ENCODE measurements at regions not wholly inside any gene's neighbourhood (a gene's known extent, or its start where the extent isn't known, plus 50 kb on each side); places are given as distances from the start of the nearest gene placed in this dataset.

DNA sequence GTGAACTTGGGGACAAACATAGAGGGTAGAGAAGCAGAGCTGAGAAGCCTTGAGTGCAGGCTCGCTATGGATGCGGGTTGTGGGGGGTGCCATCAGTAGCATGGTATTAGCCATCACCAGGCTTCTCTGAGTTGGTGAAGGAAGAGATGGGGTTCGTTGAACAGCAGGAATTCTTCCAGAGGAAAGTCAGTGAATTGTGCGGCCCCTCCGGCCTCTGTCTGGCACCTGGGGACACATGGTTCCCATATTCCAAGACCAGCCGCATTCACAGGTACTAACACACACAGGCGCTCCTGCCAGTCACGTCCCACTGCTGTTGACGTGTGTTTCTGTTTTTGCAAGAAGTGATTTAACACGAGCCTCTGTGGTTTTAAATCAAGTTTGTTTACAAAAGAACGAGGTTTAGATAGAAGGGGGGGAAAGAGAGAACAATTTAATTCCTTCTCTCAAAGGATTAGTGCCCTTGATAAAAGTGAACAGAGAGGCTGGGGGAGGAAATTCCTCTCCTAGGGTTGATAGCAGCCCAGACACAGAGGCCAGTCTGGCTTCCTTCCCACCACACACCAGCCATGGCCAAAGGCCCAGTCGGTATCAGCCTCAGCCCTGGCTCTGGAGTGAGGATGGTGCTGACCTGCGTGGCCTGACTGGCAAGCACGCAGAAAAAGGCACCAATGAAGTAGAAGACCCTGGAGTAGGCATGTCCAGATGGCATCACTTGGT lies 252.6 kb upstream of the IGFBP3 start:
- Histone ChIP-seq H3K27ac (no peak overlapping the region), H3K9ac (no peak overlapping the region), H3K27me3 (no peaks in the 10 kb centered on the region), H3K79me2 (ENCODE audit: low read depth) (no peaks in the 10 kb centered on the region), H3K4me2 (no peak overlapping the region), H3K4me3 (no peak overlapping the region), H3K4me1 (no peaks in the 10 kb centered on the region), H2AFZ (replicated peaks) (no peak overlapping the region), H4K20me1 (ENCODE audit: low read depth) (no peaks in the 10 kb centered on the region), H3K36me3 (no peaks in the 10 kb centered on the region), H3F3A (ENCODE audit: low read depth) (no peaks in the 10 kb centered on the region), H3K9me3 (ENCODE audit: low read depth) (no peaks in the 10 kb centered on the region)
- H3K36me3 Mint-ChIP-seq, result no peaks in the 10 kb centered on the region
- no peak overlapping the region for H3K4me3 Mint-ChIP-seq
- DNase-seq (ENCODE audit: low spot score), result no peak
- no peaks in the 10 kb centered on the region for H3K9me3 Mint-ChIP-seq
- H3K4me1 Mint-ChIP-seq, result no peaks in the 10 kb centered on the region
- peaks cover 4% of the 10 kb centered on the region for H3K27me3 Mint-ChIP-seq (ENCODE audit: insufficient read depth, low read depth)
- no peak overlapping the region for H3K27ac Mint-ChIP-seq
- no peak for TF ChIP-seq EZH2phosphoT487 (IDR thresholded peaks at IDR 0.05)
- no peak for TF ChIP-seq CTCF (IDR thresholded peaks at IDR 0.05)
- TF ChIP-seq EZH2 (IDR thresholded peaks at IDR 0.05), result no peak

- H3K4me1 Mint-ChIP-seq, result no peaks in the 10 kb centered on the region
- no peaks in the 10 kb centered on the region for H3K9me3 Mint-ChIP-seq
These were observed 249.7 kb upstream of the IGFBP3 start for GRCh38 chr7:46170792-46171191.

GRCh38 chr7:46170021-46170420 lies 248.9 kb upstream of the IGFBP3 start:
- Mint-ChIP-seq H3K4me3 (no peak overlapping the region), H3K4me1 (no peaks in the 10 kb centered on the region), H3K36me3 (no peaks in the 10 kb centered on the region), H3K27ac (no peak overlapping the region), H3K9me3 (no peaks in the 10 kb centered on the region), H3K27me3 (ENCODE audit: insufficient read depth, low read depth) (peaks cover 4% of the 10 kb centered on the region)
- no peaks in the 10 kb centered on the region for H3K79me2 ChIP-seq (ENCODE audit: low read depth)
- H3K36me3 ChIP-seq, result no peaks in the 10 kb centered on the region
- H3K27ac ChIP-seq, result no peak overlapping the region
- no peak overlapping the region for H3K4me2 ChIP-seq
- H2AFZ ChIP-seq (replicated peaks), result peak overlapping the region; percentile 64
- no peak for TF ChIP-seq EZH2 (IDR thresholded peaks at IDR 0.05)
- no peak for TF ChIP-seq EZH2phosphoT487 (IDR thresholded peaks at IDR 0.05)
- no peak for TF ChIP-seq CTCF (IDR thresholded peaks at IDR 0.05)
- H3K4me1 ChIP-seq, result no peaks in the 10 kb centered on the region
- no peaks in the 10 kb centered on the region for H4K20me1 ChIP-seq (ENCODE audit: low read depth)
- no peaks in the 10 kb centered on the region for H3K27me3 ChIP-seq
- no peak overlapping the region for H3K4me3 ChIP-seq
- no peaks in the 10 kb centered on the region for H3F3A ChIP-seq (ENCODE audit: low read depth)
- no peaks in the 10 kb centered on the region for H3K9me3 ChIP-seq (ENCODE audit: low read depth)
- no peak for DNase-seq (ENCODE audit: low spot score)
- H3K9ac ChIP-seq, result no peak overlapping the region

More at GRCh38 chr7:46170792-46171191, 249.7 kb upstream of the IGFBP3 start:
- no peak overlapping the region for H3K27ac Mint-ChIP-seq
- no peak for DNase-seq (ENCODE audit: low spot score)
- H3K4me3 Mint-ChIP-seq, result no peak overlapping the region
- TF ChIP-seq EZH2 (IDR thresholded peaks at IDR 0.05) (no peak), CTCF (IDR thresholded peaks at IDR 0.05) (no peak)
- no peak overlapping the region for H2AFZ ChIP-seq (replicated peaks)
- H3K27me3 ChIP-seq, result no peaks in the 10 kb centered on the region
- no peak overlapping the region for H3K4me2 ChIP-seq
- H3K27me3 Mint-ChIP-seq (ENCODE audit: insufficient read depth, low read depth), result peaks cover 4% of the 10 kb centered on the region
- no peaks in the 10 kb centered on the region for H3K36me3 ChIP-seq
- no peaks in the 10 kb centered on the region for H3K4me1 ChIP-seq
- no peak overlapping the region for H3K27ac ChIP-seq
- no peaks in the 10 kb centered on the region for H3K79me2 ChIP-seq (ENCODE audit: low read depth)
- H4K20me1 ChIP-seq (ENCODE audit: low read depth), result no peaks in the 10 kb centered on the region
- no peak overlapping the region for H3K9ac ChIP-seq
- H3K4me3 ChIP-seq, result no peak overlapping the region
- H3K36me3 Mint-ChIP-seq, result no peaks in the 10 kb centered on the region
- no peaks in the 10 kb centered on the region for H3K9me3 ChIP-seq (ENCODE audit: low read depth)
- no peaks in the 10 kb centered on the region for H3F3A ChIP-seq (ENCODE audit: low read depth)
